ENCODE measurements at regions not wholly inside any gene's neighbourhood (a gene's known extent, or its start where the extent isn't known, plus 50 kb on each side); places are given as distances from the start of the nearest gene placed in this dataset.
A peak's percentile ranks its signal among the peaks of the same experiment; 100 is the strongest.

GRCh38 chr12:124687174-124687902, 119.9 kb upstream of the NCOR2 start:
- no peak for DNase-seq (ENCODE audit: low spot score)

- DNase-seq (ENCODE audit: low spot score): no peak
These were observed 119.2 kb upstream of the NCOR2 start for GRCh38 chr12:124686370-124687173.

- peak; percentile 71 for DNase-seq (ENCODE audit: low spot score)
These were observed 118.4 kb upstream of the NCOR2 start for GRCh38 chr12:124685689-124686369.

GRCh38 chr12:124684971-124685688, 117.7 kb upstream of the NCOR2 start:
- DNase-seq (ENCODE audit: low spot score): peak; percentile 73

GRCh38 chr12:124684496-124684895, 117.1 kb upstream of the NCOR2 start:
- no peak for DNase-seq (ENCODE audit: low spot score)

- DNase-seq (ENCODE audit: low spot score): no peak
These were observed 116.0 kb upstream of the NCOR2 start for GRCh38 chr12:124683152-124684124.

GRCh38 chr12:124682425-124683151, 115.2 kb upstream of the NCOR2 start:
- DNase-seq (ENCODE audit: low spot score): no peak

- peak; percentile 59 for DNase-seq (ENCODE audit: low spot score)
These were observed 114.5 kb upstream of the NCOR2 start for GRCh38 chr12:124681779-124682391.

- peak; percentile 98 for DNase-seq (ENCODE audit: low spot score)
These were observed 113.7 kb upstream of the NCOR2 start for GRCh38 chr12:124680863-124681778.

- DNase-seq (ENCODE audit: low spot score): no peak
These were observed 112.3 kb upstream of the NCOR2 start for GRCh38 chr12:124679533-124680371.

- DNase-seq (ENCODE audit: low spot score): no peak
These were observed 111.6 kb upstream of the NCOR2 start for GRCh38 chr12:124679047-124679446.

- DNase-seq (ENCODE audit: low spot score): no peak
These were observed 111.0 kb upstream of the NCOR2 start for GRCh38 chr12:124678421-124678893.

- DNase-seq (ENCODE audit: low spot score): no peak
These were observed 110.3 kb upstream of the NCOR2 start for GRCh38 chr12:124677552-124678356.

GRCh38 chr12:124676714-124677462, 109.5 kb upstream of the NCOR2 start:
- DNase-seq (ENCODE audit: low spot score): no peak

GRCh38 chr12:124675881-124676713, 108.7 kb upstream of the NCOR2 start:
- DNase-seq (ENCODE audit: low spot score): no peak
